ENCODE measurements at regions not wholly inside any gene's neighbourhood (a gene's known extent, or its start where the extent isn't known, plus 50 kb on each side); places are given as distances from the start of the nearest gene placed in this dataset.
A peak's percentile ranks its signal among the peaks of the same experiment; 100 is the strongest.

DNA sequence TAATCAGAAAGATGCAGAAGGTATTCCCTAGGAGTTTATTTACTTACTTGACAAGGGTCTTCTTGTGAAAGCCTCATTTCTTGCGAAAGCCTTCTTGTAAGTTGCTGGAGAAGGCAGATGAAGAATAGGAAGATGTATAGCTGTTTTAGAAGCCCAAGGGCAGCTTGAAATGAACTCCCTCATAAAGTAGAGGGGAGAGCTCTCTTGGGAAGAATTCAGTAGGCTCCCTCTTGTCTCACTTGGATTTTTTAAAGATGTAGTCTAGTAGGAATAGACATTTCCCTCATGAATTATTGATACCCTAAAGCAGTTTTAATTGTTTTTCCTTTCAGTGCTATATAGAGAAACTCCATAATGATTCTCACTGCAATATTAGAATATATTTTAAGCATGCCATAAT, 639.2 kb upstream of the CXADR start:
- H3K4me3 ChIP-seq (ENCODE audit: insufficient read depth, low read length) = no peak overlapping the region
- no peak overlapping the region for H2AFZ ChIP-seq (ENCODE audit: low read length)
- H3K9me3 ChIP-seq (ENCODE audit: low read depth, low read length) = no peaks in the 10 kb centered on the region
- H3K4me2 ChIP-seq (ENCODE audit: insufficient read depth, low read length) = no peak overlapping the region
- no peak for DNase-seq (ENCODE audit: insufficient read length, low spot score, missing footprints)
- H3K79me2 ChIP-seq (ENCODE audit: insufficient read depth, low read length) = no peaks in the 10 kb centered on the region
- no peak overlapping the region for H3K27ac ChIP-seq (ENCODE audit: low read depth, low read length)
- no peaks in the 10 kb centered on the region for H4K20me1 ChIP-seq (ENCODE audit: insufficient read depth, low read length)
- no peaks in the 10 kb centered on the region for H3K36me3 ChIP-seq (ENCODE audit: insufficient read depth, low read length)
- H3K4me1 ChIP-seq (ENCODE audit: insufficient read depth, low read length) = no peaks in the 10 kb centered on the region
- no peaks in the 10 kb centered on the region for H3K27me3 ChIP-seq (ENCODE audit: insufficient read depth, low read length)
- TF ChIP-seq, protein P1, sequence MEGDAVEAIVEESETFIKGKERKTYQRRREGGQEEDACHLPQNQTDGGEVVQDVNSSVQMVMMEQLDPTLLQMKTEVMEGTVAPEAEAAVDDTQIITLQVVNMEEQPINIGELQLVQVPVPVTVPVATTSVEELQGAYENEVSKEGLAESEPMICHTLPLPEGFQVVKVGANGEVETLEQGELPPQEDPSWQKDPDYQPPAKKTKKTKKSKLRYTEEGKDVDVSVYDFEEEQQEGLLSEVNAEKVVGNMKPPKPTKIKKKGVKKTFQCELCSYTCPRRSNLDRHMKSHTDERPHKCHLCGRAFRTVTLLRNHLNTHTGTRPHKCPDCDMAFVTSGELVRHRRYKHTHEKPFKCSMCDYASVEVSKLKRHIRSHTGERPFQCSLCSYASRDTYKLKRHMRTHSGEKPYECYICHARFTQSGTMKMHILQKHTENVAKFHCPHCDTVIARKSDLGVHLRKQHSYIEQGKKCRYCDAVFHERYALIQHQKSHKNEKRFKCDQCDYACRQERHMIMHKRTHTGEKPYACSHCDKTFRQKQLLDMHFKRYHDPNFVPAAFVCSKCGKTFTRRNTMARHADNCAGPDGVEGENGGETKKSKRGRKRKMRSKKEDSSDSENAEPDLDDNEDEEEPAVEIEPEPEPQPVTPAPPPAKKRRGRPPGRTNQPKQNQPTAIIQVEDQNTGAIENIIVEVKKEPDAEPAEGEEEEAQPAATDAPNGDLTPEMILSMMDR (IDR thresholded peaks at IDR 0.05; ENCODE audit: extremely low read depth, low read depth, low read length) = no peak

DNA sequence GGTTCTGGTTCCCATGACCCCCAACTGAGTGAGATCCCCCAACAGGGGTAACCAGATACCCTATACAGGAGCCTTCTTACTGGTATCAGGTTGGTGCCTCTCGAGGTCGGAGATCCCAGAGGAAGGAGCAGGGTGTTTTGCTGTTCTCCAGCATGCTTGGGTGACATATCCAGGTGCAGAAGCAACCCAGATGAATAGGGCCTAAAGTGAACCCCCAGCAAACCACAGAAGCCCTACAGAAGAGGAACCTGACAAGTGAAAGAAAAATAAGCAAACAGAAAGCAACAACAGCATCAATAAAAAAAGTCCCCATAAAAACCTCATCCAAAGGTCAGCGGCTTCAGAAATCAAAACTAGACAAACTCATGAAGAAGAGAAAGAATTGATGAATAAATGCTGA, 633.4 kb upstream of the CXADR start:
- Histone ChIP-seq H3K36me3 (ENCODE audit: insufficient read depth, low read length) (no peaks in the 10 kb centered on the region), H3K27ac (ENCODE audit: low read depth, low read length) (no peak overlapping the region), H3K79me2 (ENCODE audit: insufficient read depth, low read length) (no peaks in the 10 kb centered on the region), H3K27me3 (ENCODE audit: insufficient read depth, low read length) (no peaks in the 10 kb centered on the region), H3K4me3 (ENCODE audit: insufficient read depth, low read length) (no peak overlapping the region), H4K20me1 (ENCODE audit: insufficient read depth, low read length) (no peaks in the 10 kb centered on the region), H3K4me1 (ENCODE audit: insufficient read depth, low read length) (no peaks in the 10 kb centered on the region), H3K9me3 (ENCODE audit: low read depth, low read length) (no peaks in the 10 kb centered on the region), H3K4me2 (ENCODE audit: insufficient read depth, low read length) (no peak overlapping the region), H2AFZ (ENCODE audit: low read length) (no peak overlapping the region)
- DNase-seq (ENCODE audit: insufficient read length, low spot score, missing footprints) = no peak
- TF ChIP-seq, protein P1 (IDR thresholded peaks at IDR 0.05; ENCODE audit: extremely low read depth, low read depth, low read length) = no peak

DNA sequence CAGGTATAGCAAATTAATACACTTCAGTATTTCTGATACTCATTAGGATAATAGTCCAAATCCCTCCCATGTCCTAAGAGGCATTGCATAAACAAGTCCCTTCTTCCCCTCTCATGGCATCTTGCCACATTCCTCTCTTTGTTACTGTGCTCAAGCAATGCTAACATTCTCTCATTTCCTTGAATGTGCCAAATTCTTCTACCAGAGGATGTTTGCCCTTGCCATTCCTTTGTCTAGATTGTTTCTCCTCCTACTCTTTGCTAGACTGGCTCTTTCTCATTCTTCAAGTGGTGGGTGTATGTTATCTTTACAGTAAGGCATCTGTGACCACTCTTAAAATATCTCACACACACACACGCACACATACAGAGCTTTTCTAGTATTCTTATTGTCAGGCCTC, 621.0 kb upstream of the CXADR start:
- H3K4me3 ChIP-seq (ENCODE audit: insufficient read depth, low read length) = no peak overlapping the region
- H3K79me2 ChIP-seq (ENCODE audit: insufficient read depth, low read length) = no peaks in the 10 kb centered on the region
- no peak overlapping the region for H3K4me2 ChIP-seq (ENCODE audit: insufficient read depth, low read length)
- no peaks in the 10 kb centered on the region for H3K27me3 ChIP-seq (ENCODE audit: insufficient read depth, low read length)
- no peaks in the 10 kb centered on the region for H4K20me1 ChIP-seq (ENCODE audit: insufficient read depth, low read length)
- peaks cover 12% of the 10 kb centered on the region for H3K4me1 ChIP-seq (ENCODE audit: insufficient read depth, low read length)
- no peak overlapping the region for H2AFZ ChIP-seq (ENCODE audit: low read length)
- H3K9me3 ChIP-seq (ENCODE audit: low read depth, low read length) = no peaks in the 10 kb centered on the region
- no peaks in the 10 kb centered on the region for H3K36me3 ChIP-seq (ENCODE audit: insufficient read depth, low read length)
- TF ChIP-seq, protein P1 (IDR thresholded peaks at IDR 0.05; ENCODE audit: extremely low read depth, low read depth, low read length) = no peak
- H3K27ac ChIP-seq (ENCODE audit: low read depth, low read length) = peak overlapping the region; percentile 45
- peak; percentile 35 for DNase-seq (ENCODE audit: insufficient read length, low spot score, missing footprints)

DNA sequence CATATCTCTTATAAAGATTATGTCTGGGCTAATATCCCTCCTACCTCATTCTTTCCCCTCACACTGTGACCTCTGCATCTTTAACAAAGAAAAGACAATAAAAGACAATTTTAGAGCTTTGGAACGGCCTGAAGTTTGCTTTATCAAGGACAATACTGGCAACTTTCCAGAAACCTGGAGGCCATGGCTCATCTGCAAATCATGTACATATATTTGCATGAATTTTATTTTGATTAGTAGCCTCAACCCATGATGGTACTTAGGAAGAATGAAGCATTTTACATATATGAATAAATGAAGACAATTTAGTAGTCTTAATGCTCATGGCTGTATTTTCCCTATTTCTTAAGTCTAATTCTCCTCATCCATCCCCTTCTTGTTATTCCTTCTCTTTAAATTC, 612.2 kb upstream of the CXADR start:
- H3K9me3 ChIP-seq (ENCODE audit: low read depth, low read length) = no peaks in the 10 kb centered on the region
- DNase-seq (ENCODE audit: insufficient read length, low spot score, missing footprints) = peak; percentile 10

More for the DNA sequence above, 612.2 kb upstream of the CXADR start:
- Histone ChIP-seq H2AFZ (ENCODE audit: low read length) (no peak overlapping the region), H3K27me3 (ENCODE audit: insufficient read depth, low read length) (no peaks in the 10 kb centered on the region), H3K4me1 (ENCODE audit: insufficient read depth, low read length) (no peaks in the 10 kb centered on the region), H4K20me1 (ENCODE audit: insufficient read depth, low read length) (no peaks in the 10 kb centered on the region), H3K36me3 (ENCODE audit: insufficient read depth, low read length) (no peaks in the 10 kb centered on the region), H3K27ac (ENCODE audit: low read depth, low read length) (no peak overlapping the region), H3K79me2 (ENCODE audit: insufficient read depth, low read length) (no peaks in the 10 kb centered on the region), H3K4me2 (ENCODE audit: insufficient read depth, low read length) (no peak overlapping the region), H3K4me3 (ENCODE audit: insufficient read depth, low read length) (no peak overlapping the region)
- TF ChIP-seq, protein P1 (IDR thresholded peaks at IDR 0.05; ENCODE audit: extremely low read depth, low read depth, low read length) = no peak
